Panc1 (cell line): ENCODE measurements at regions not wholly inside any gene's neighbourhood (a gene's known extent, or its start where the extent isn't known, plus 50 kb on each side); places are given as distances from the start of the nearest gene placed in this dataset.

Experiments used
- ATAC-seq: fragments of 200-7000 bp; cut with Tn5 transposase; 2 replicates; pipeline ENCODE4 v1.9.1; 2020; ENCODE audit warnings: mild to moderate bottlenecking, moderate library complexity
- BruUV-seq: library from RNA; stranded (reverse); fragments of 400-500 nt; replicated peaks from 2 replicates; lab custom pipeline; 2021; lab: Mats Ljungman, UMichigan
- CTCF ChIA-PET: fragments of 300-600 bp; sonication (Branson Sonifier 250); formaldehyde crosslinking; loops from one replicate; lab custom pipeline; 2022; ENCODE audit warnings: antibody characterized with exemption; lab: Charles Lee
- POLR2A ChIA-PET: fragments of 300-600 bp; sonication (Branson Sonifier 250); formaldehyde crosslinking; loops from one replicate; lab custom pipeline; 2022; ENCODE audit warnings: antibody characterized with exemption; lab: Charles Lee
- DNase-seq: peaks from one replicate; pipeline ENCODE4 v3.0.0-alpha.2; 2010; ENCODE audit warnings: low read depth, low spot score
- H3K27ac ChIP-seq: 2 replicates; pipeline ENCODE4 v1.5.1; 2011; ENCODE audit warnings: mild to moderate bottlenecking, low read length, inconsistent platforms
- H3K27me3 ChIP-seq: fragments of 200-500 bp; sonication (Bioruptor generic); 2 replicates; pipeline ENCODE4 v1.6.0; 2014; ENCODE audit warnings: low read length, inconsistent platforms; ENCODE audit not compliant: control insufficient read depth, insufficient read depth
- H3K36me3 ChIP-seq: fragments of 200-500 bp; sonication (Bioruptor generic); 2 replicates; pipeline ENCODE4 v1.5.1; 2014; ENCODE audit warnings: inconsistent platforms, mild to moderate bottlenecking, low read length, moderate library complexity; ENCODE audit not compliant: control insufficient read depth, insufficient read depth
- H3K4me1 ChIP-seq: 2 replicates; pipeline ENCODE4 v1.5.1; 2011; ENCODE audit warnings: inconsistent platforms, mild to moderate bottlenecking, low read length, moderate library complexity; ENCODE audit not compliant: control insufficient read depth, insufficient read depth
- H3K4me3 ChIP-seq, 2 experiments: 2 replicates each; pipeline ENCODE4 v1.5.1; 2011 to 2012; ENCODE audit warnings: low read depth in 2 of 2, low read length in 2 of 2, mild to moderate bottlenecking in 2 of 2, inconsistent platforms in 1 of 2, moderate library complexity in 1 of 2
- H3K9me3 ChIP-seq: fragments of 200-500 bp; sonication (Bioruptor generic); 2 replicates; pipeline ENCODE4 v1.5.1; 2014; ENCODE audit warnings: low read depth, mild to moderate bottlenecking, inconsistent platforms, low read length, moderate library complexity; ENCODE audit not compliant: control insufficient read depth, insufficient read depth
- POLR2AphosphoS5 ChIP-seq: IDR thresholded peaks from 2 replicates; pipeline ENCODE4 v1.6.1; 2012; ENCODE audit warnings: mild to moderate bottlenecking, low read depth, low read length, moderate library complexity
- SIN3A ChIP-seq: IDR thresholded peaks from 2 replicates; pipeline ENCODE4 v1.6.1; 2012; ENCODE audit warnings: low read depth, mild to moderate bottlenecking, low read length, moderate library complexity, borderline replicate concordance; ENCODE audit not compliant: insufficient read depth
- TCF7L2 ChIP-seq: IDR thresholded peaks from 2 replicates; pipeline ENCODE4 v1.6.1; 2011; ENCODE audit warnings: mild to moderate bottlenecking, low read depth, low read length, inconsistent platforms
- in situ Hi-C: cut with HindIII; loops from 2 replicates; pipeline ENCODE4 v1.10.0; 2016; ENCODE audit warnings: low sequenced_read_pairs, low pct_unique_long_range_greater_than_20kb
- intact Hi-C: fragments of 100-400 bp; cut with micrococcal nuclease; formaldehyde crosslinking; loops from one replicate; pipeline ENCODE4 v1.10.0; 2022; ENCODE audit not compliant: unreplicated experiment
- TF ChIP-seq, protein P1 (sequence below): fragments of 450-650 bp; IDR thresholded peaks from 2 replicates; pipeline ENCODE4 v1.5.1; 2017; ENCODE audit warnings: mild to moderate bottlenecking
- TF ChIP-seq, protein P2 (sequence below), 2 experiments: IDR thresholded peaks; 2 replicates each; pipeline ENCODE4 v1.6.1; 2011 to 2012; ENCODE audit warnings: low read depth in 2 of 2, control low read depth in 1 of 2, low read length in 1 of 2, mild to moderate bottlenecking in 1 of 2, moderate library complexity in 1 of 2; ENCODE audit not compliant: insufficient read depth in 1 of 2

DNA sequence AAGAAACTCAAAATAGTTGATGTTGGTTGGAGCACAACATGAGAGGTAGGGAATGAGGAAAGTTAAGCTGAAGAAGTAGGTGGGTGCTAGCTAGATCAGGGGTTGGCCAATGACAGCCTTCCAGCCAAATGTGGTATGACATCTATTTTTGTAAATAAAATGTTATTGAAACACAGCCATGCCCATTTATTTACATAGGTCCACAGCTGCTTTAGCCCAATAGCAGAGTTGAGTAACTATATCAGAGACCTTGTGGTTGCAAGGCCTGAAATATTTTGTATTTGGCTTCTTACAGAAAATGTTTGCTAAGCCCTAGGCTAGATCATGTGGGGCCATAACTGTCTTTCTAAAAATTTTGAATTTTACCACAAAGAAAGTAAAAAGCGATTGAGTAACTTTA, 234.9 kb upstream of the CTSO start:
- Histone ChIP-seq H3K27me3 (no peaks in the 10 kb centered on the region), H3K4me1 (no peaks in the 10 kb centered on the region), H3K27ac (no peak overlapping the region), H3K9me3 (no peaks in the 10 kb centered on the region), H3K4me3 (no peak overlapping the region), H3K36me3 (no peaks in the 10 kb centered on the region)
- POLR2A ChIA-PET, result interaction anchor here (0.7 kb wide), 1 partner anchor 221 kb away, joined by 17 read pairs; no protein-coding TSS in a partner anchor
- CTCF ChIA-PET, result no interaction called here
- ATAC-seq (no peak), DNase-seq (no peak)
- TF ChIP-seq, protein P1, sequence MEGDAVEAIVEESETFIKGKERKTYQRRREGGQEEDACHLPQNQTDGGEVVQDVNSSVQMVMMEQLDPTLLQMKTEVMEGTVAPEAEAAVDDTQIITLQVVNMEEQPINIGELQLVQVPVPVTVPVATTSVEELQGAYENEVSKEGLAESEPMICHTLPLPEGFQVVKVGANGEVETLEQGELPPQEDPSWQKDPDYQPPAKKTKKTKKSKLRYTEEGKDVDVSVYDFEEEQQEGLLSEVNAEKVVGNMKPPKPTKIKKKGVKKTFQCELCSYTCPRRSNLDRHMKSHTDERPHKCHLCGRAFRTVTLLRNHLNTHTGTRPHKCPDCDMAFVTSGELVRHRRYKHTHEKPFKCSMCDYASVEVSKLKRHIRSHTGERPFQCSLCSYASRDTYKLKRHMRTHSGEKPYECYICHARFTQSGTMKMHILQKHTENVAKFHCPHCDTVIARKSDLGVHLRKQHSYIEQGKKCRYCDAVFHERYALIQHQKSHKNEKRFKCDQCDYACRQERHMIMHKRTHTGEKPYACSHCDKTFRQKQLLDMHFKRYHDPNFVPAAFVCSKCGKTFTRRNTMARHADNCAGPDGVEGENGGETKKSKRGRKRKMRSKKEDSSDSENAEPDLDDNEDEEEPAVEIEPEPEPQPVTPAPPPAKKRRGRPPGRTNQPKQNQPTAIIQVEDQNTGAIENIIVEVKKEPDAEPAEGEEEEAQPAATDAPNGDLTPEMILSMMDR, result no peak
- TF ChIP-seq POLR2AphosphoS5 (no peak), SIN3A (no peak), TCF7L2 (no peak)
- TF ChIP-seq, protein P2, sequence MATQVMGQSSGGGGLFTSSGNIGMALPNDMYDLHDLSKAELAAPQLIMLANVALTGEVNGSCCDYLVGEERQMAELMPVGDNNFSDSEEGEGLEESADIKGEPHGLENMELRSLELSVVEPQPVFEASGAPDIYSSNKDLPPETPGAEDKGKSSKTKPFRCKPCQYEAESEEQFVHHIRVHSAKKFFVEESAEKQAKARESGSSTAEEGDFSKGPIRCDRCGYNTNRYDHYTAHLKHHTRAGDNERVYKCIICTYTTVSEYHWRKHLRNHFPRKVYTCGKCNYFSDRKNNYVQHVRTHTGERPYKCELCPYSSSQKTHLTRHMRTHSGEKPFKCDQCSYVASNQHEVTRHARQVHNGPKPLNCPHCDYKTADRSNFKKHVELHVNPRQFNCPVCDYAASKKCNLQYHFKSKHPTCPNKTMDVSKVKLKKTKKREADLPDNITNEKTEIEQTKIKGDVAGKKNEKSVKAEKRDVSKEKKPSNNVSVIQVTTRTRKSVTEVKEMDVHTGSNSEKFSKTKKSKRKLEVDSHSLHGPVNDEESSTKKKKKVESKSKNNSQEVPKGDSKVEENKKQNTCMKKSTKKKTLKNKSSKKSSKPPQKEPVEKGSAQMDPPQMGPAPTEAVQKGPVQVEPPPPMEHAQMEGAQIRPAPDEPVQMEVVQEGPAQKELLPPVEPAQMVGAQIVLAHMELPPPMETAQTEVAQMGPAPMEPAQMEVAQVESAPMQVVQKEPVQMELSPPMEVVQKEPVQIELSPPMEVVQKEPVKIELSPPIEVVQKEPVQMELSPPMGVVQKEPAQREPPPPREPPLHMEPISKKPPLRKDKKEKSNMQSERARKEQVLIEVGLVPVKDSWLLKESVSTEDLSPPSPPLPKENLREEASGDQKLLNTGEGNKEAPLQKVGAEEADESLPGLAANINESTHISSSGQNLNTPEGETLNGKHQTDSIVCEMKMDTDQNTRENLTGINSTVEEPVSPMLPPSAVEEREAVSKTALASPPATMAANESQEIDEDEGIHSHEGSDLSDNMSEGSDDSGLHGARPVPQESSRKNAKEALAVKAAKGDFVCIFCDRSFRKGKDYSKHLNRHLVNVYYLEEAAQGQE (IDR thresholded peaks at IDR 0.05; ENCODE audit: insufficient read depth in 1 of 2, low read depth in 2 of 2, low read length in 1 of 2), result no peak
- in situ Hi-C loops (no loop called here), intact Hi-C loops (no loop called here)
- no TSS peak for BruUV-seq

DNA sequence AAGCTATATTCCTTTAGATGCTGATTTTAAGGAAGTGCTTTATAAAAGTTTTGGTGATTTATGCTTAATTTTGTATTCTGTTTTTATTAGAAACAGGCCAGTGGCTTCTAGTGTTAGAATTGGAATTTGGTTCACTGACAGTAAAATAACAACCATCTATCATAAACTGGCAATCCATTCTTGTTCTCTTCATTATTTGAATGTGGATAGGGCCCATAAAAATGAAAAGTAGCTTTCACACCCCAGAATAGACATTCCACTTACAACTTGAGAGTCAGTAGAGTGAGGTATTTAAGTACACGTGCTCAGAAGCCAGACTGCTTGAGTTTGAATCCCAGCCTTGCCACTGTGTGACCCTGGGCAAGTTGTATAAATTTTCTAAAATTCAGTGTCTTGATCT, 232.4 kb upstream of the CTSO start:
- DNase-seq, result no peak
- TF ChIP-seq POLR2AphosphoS5, result no peak
- TF ChIP-seq SIN3A, result no peak
- TF ChIP-seq, protein P1, result no peak
- TF ChIP-seq, protein P2 (IDR thresholded peaks at IDR 0.05; ENCODE audit: insufficient read depth in 1 of 2, low read depth in 2 of 2, low read length in 1 of 2), result no peak
- no peak for TF ChIP-seq TCF7L2
- no TSS peak for BruUV-seq
- ChIA-PET CTCF (no interaction called here), POLR2A (no interaction called here)
- Histone ChIP-seq H3K4me1 (no peaks in the 10 kb centered on the region), H3K4me3 (no peak overlapping the region), H3K9me3 (no peaks in the 10 kb centered on the region), H3K36me3 (no peaks in the 10 kb centered on the region), H3K27me3 (no peaks in the 10 kb centered on the region), H3K27ac (no peak overlapping the region)
- no peak for ATAC-seq
- intact Hi-C loops, result no loop called here
- in situ Hi-C loops, result no loop called here
